HG03378 (cell line): ENCODE measurements at regions not wholly inside any gene's neighbourhood (a gene's known extent, or its start where the extent isn't known, plus 50 kb on each side); places are given as distances from the start of the nearest gene placed in this dataset.
"Not testable (repeated sequence)": the region's sequence is repeated elsewhere in the genome, so short reads cannot be mapped to it uniquely, and the experiment has no call there.

Experiments
- ATAC-seq: cut with Tn5 transposase; IDR thresholded peaks from one replicate; pipeline ENCODE4 v1.9.1; 2021; ENCODE audit warnings: mild to moderate bottlenecking, moderate library complexity; ENCODE audit not compliant: unreplicated experiment

DNA sequence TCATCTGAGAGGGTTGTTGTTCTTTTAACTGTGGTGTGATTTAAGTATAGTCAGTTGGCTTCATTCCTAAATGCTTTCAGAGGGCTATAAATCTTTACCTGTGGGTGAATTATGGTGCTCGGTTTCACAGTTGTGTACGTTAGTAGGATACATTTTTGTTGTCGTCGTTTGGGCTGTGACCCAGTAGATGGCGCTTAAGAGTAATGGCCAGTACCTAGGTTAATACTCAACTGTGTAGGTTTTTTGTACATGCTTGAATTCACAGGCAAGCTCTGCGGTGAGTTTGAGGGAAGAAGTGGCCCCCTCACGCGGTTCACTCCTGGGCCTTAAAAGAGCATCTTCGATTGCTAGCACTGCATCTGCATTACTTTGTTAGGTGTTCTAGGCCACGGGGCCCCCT is 571.7 kb upstream of the TGIF2LX start:
- peak; percentile 64 for ATAC-seq

DNA sequence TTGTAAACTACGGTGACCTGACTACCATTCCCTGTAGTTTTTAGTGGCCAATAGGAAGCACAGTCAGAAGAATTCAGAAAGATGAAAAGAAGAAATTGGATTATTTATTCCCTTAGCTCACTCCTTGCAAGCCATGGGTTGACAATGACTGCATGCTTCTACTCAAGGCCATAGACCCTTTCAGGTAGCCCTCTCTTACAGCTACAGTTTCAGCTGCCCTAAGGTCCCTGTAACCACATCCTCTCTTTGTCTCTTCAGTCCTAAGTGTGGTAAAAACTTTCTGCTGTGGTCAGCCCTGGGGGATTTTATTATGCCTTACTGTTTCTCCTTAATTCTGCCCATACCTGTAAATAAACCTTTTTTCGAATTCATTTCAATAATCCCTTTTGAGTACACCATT is 551.8 kb upstream of the TGIF2LX start:
- ATAC-seq: not testable (repeated sequence)

DNA sequence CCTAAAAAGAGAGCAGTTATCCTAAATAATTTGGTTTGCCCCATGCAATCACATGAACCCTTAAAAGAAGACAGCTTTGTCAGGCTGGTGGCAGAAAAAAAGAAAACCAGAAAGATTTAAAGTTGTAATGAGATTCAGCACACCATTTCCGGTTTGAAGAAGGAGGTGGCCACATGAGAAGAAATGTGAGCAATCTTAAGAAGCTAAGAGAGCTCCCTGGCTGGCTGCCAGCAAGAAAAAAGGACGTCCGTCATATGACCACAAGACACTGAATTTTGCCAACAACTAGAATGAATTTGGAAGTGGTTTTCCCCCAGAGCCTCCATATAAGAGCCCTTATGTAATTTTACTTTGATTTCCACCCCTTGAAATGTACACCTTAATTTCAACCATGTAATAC is 528.7 kb upstream of the TGIF2LX start:
- not testable (repeated sequence) for ATAC-seq

DNA sequence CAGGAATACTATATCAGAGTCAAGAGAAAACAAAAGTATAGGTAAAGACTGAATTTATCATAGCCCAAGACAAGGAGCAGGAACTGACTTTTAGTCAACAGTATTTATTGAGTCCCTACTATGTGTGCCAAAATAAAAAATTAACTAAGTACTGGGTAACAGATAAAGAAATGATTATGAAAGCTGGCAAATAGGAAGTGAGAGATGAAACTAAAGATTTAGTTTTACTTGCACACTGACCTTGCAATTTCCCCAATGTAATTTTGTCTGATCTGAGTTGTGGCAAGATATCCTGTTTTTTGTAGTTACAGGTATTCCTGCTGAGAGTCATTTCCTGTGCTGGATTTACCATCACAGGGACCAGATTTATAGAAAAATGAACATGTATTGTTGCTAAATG is 518.9 kb upstream of the TGIF2LX start:
- not testable (repeated sequence) for ATAC-seq

DNA sequence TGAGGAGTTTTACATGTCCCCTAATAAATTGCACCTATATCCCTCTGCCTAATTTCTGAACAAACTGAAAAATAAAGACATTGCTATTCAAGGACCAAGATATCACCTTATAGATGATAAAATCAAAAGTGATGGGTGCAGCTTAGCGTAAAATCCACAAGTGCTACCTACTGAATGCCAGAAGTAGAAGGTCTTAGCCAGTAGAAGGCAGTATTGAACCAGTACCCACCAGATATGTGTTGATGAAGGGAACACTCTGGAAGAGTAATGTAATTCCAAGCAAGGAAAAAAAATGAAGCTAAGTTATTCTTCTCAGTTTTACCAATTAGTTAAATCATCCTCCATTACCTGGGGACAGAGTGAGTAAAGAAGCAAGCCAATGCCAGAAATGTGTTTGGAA is 516.6 kb upstream of the TGIF2LX start:
- not testable (repeated sequence) for ATAC-seq

DNA sequence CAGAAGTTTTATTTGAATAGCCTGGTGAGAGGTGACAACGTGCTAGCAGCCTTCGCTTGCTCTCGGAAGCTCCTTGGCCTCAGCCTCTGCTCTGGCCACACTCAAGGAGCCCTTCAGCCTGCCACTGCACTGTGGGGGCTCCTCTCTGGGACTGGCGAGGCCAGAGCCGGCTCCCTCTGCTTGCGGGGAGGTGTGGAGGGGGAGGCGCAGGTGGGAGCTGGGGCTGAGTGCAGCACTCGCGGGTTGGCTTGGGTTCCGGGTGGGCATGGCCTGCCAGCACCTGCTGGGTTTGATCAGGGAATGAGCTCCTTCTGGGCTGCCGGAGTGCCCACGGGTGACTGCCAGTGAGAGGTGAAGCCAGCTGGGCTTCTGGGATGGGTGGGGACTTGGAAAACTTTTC is 504.8 kb upstream of the TGIF2LX start:
- ATAC-seq: not testable (repeated sequence)

DNA sequence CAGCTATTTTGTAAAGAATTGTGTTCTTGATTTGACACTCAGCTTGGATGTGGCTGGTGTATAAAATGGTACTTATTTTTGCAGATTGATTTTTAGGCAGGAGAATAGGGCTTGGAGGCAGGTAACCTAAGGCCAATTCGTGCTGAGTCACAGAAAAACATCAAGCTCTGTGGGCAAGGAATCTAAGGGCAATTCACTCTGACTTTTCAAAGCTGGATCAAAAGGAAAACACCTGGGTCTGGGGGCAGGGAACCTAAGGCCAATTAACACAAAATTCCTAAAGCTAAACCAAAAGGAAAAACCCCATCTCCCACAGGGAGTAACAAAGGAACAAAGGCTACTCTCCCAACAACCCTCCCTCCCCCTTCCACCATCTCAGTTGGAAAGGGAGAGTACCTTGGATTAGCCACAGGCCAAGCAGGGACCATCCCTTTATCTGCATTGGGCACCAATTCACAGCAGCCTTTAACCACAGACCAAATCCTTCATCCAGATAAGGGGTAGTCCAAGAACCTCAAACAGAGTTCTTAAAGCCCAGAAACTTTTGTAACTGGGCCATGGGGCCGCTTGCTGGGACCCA is 489.0 kb upstream of the TGIF2LX start:
- not testable (repeated sequence) for ATAC-seq
